ENCODE measurements at regions not wholly inside any gene's neighbourhood (a gene's known extent, or its start where the extent isn't known, plus 50 kb on each side); places are given as distances from the start of the nearest gene placed in this dataset.
A peak's percentile ranks its signal among the peaks of the same experiment; 100 is the strongest.

GRCh38 chr6:153941768-153942167, 97.3 kb upstream of the OPRM1 start:
- no peak for DNase-seq (ENCODE audit: extremely low spot score)
- ChIA-PET CTCF (no interaction called here), POLR2A (no interaction called here)
- no peak for TF ChIP-seq BHLHE40 (IDR thresholded peaks at IDR 0.05; ENCODE audit: borderline replicate concordance)
- TF ChIP-seq PKNOX1 (IDR thresholded peaks at IDR 0.05): peak; percentile 74
- TF ChIP-seq ZNF384 (IDR thresholded peaks at IDR 0.05): no peak
- TF ChIP-seq ELF4 (IDR thresholded peaks at IDR 0.05): no peak
- no peak for TF ChIP-seq ARNT (IDR thresholded peaks at IDR 0.05)
- TF ChIP-seq NFRKB (IDR thresholded peaks at IDR 0.05): no peak
- no peak for TF ChIP-seq FOXK2 (IDR thresholded peaks at IDR 0.05)

- DNase-seq (ENCODE audit: extremely low spot score): no peak
- ChIA-PET POLR2A (no interaction called here), CTCF (interaction anchor here (1.3 kb wide), 1 partner anchor 10 kb away, joined by 3 read pairs; no protein-coding TSS in a partner anchor)
- TF ChIP-seq PKNOX1 (IDR thresholded peaks at IDR 0.05): no peak
- TF ChIP-seq FOXA1 (IDR thresholded peaks at IDR 0.05): no peak
- TF ChIP-seq LEF1 (IDR thresholded peaks at IDR 0.05; ENCODE audit: borderline replicate concordance): no peak
- TF ChIP-seq ELF4 (IDR thresholded peaks at IDR 0.05): no peak
- no peak for TF ChIP-seq BHLHE40 (IDR thresholded peaks at IDR 0.05; ENCODE audit: borderline replicate concordance)
- TF ChIP-seq FOXM1 (IDR thresholded peaks at IDR 0.05; ENCODE audit: borderline replicate concordance): no peak
- TF ChIP-seq HDGF (IDR thresholded peaks at IDR 0.05; ENCODE audit: borderline replicate concordance): no peak
- no peak for TF ChIP-seq ARNT (IDR thresholded peaks at IDR 0.05)
- no peak for TF ChIP-seq SUZ12 (IDR thresholded peaks at IDR 0.05)
- no peak for TF ChIP-seq CTBP1 (IDR thresholded peaks at IDR 0.05; ENCODE audit: borderline replicate concordance)
- TF ChIP-seq SP1 (IDR thresholded peaks at IDR 0.05): no peak
- TF ChIP-seq NFRKB (IDR thresholded peaks at IDR 0.05): no peak
- TF ChIP-seq L3MBTL2 (conservative IDR thresholded peaks at IDR 0.05): no peak
Observed at GRCh38 chr6:153938876-153939275, 100.2 kb upstream of the OPRM1 start.

GRCh38 chr6:153931431-153931830, 107.6 kb upstream of the OPRM1 start:
- TF ChIP-seq L3MBTL2 (conservative IDR thresholded peaks at IDR 0.05) (no peak), BHLHE40 (IDR thresholded peaks at IDR 0.05; ENCODE audit: borderline replicate concordance) (no peak), SUZ12 (IDR thresholded peaks at IDR 0.05) (no peak), PKNOX1 (IDR thresholded peaks at IDR 0.05) (no peak), ARNT (IDR thresholded peaks at IDR 0.05) (no peak), SP1 (IDR thresholded peaks at IDR 0.05) (no peak), NFRKB (IDR thresholded peaks at IDR 0.05) (no peak), HDGF (IDR thresholded peaks at IDR 0.05; ENCODE audit: borderline replicate concordance) (no peak), FOXM1 (IDR thresholded peaks at IDR 0.05; ENCODE audit: borderline replicate concordance) (no peak), FOXK2 (IDR thresholded peaks at IDR 0.05) (no peak), CTBP1 (IDR thresholded peaks at IDR 0.05; ENCODE audit: borderline replicate concordance) (no peak), LEF1 (IDR thresholded peaks at IDR 0.05; ENCODE audit: borderline replicate concordance) (no peak), FOXA1 (IDR thresholded peaks at IDR 0.05) (no peak), ELF4 (IDR thresholded peaks at IDR 0.05) (no peak), TARDBP (IDR thresholded peaks at IDR 0.05) (no peak), ZNF384 (IDR thresholded peaks at IDR 0.05) (no peak)
- ChIA-PET CTCF (no interaction called here), POLR2A (no interaction called here)
- DNase-seq (ENCODE audit: extremely low spot score): no peak

GRCh38 chr6:153927867-153928266, 111.2 kb upstream of the OPRM1 start:
- TF ChIP-seq LEF1 (IDR thresholded peaks at IDR 0.05; ENCODE audit: borderline replicate concordance) (no peak), PKNOX1 (IDR thresholded peaks at IDR 0.05) (no peak), FOXK2 (IDR thresholded peaks at IDR 0.05) (no peak), FOXA1 (IDR thresholded peaks at IDR 0.05) (no peak), TARDBP (IDR thresholded peaks at IDR 0.05) (no peak), HDGF (IDR thresholded peaks at IDR 0.05; ENCODE audit: borderline replicate concordance) (no peak), ZNF384 (IDR thresholded peaks at IDR 0.05) (no peak)
- CTCF ChIA-PET: no interaction called here

GRCh38 chr6:153898360-153899059, 140.5 kb upstream of the OPRM1 start:
- DNase-seq (ENCODE audit: extremely low spot score): no peak
- TF ChIP-seq CTBP1 (IDR thresholded peaks at IDR 0.05; ENCODE audit: borderline replicate concordance) (no peak), FOXM1 (IDR thresholded peaks at IDR 0.05; ENCODE audit: borderline replicate concordance) (no peak), BHLHE40 (IDR thresholded peaks at IDR 0.05; ENCODE audit: borderline replicate concordance) (no peak), ARNT (IDR thresholded peaks at IDR 0.05) (no peak), FOXA1 (IDR thresholded peaks at IDR 0.05) (no peak), SUZ12 (IDR thresholded peaks at IDR 0.05) (no peak), PKNOX1 (IDR thresholded peaks at IDR 0.05) (no peak), L3MBTL2 (conservative IDR thresholded peaks at IDR 0.05) (no peak), ELF4 (IDR thresholded peaks at IDR 0.05) (no peak), SP1 (IDR thresholded peaks at IDR 0.05) (no peak), ZNF384 (IDR thresholded peaks at IDR 0.05) (no peak), NFRKB (IDR thresholded peaks at IDR 0.05) (no peak), TARDBP (IDR thresholded peaks at IDR 0.05) (no peak), FOXK2 (IDR thresholded peaks at IDR 0.05) (no peak), HDGF (IDR thresholded peaks at IDR 0.05; ENCODE audit: borderline replicate concordance) (no peak), LEF1 (IDR thresholded peaks at IDR 0.05; ENCODE audit: borderline replicate concordance) (no peak)
- POLR2A ChIA-PET: no interaction called here
- CTCF ChIA-PET: no interaction called here

More at GRCh38 chr6:153927867-153928266, 111.2 kb upstream of the OPRM1 start:
- no peak for DNase-seq (ENCODE audit: extremely low spot score)
- POLR2A ChIA-PET: no interaction called here

Measured in HEK293T (cell line).